GM18499 (cell line): ENCODE measurements at regions not wholly inside any gene's neighbourhood (a gene's known extent, or its start where the extent isn't known, plus 50 kb on each side); places are given as distances from the start of the nearest gene placed in this dataset.

ENCODE experiments used
- ATAC-seq: cut with Tn5 transposase; IDR thresholded peaks from one replicate; pipeline ENCODE4 v1.9.1; 2021; ENCODE audit warnings: moderate number of reproducible peaks; ENCODE audit not compliant: insufficient read depth, unreplicated experiment

DNA sequence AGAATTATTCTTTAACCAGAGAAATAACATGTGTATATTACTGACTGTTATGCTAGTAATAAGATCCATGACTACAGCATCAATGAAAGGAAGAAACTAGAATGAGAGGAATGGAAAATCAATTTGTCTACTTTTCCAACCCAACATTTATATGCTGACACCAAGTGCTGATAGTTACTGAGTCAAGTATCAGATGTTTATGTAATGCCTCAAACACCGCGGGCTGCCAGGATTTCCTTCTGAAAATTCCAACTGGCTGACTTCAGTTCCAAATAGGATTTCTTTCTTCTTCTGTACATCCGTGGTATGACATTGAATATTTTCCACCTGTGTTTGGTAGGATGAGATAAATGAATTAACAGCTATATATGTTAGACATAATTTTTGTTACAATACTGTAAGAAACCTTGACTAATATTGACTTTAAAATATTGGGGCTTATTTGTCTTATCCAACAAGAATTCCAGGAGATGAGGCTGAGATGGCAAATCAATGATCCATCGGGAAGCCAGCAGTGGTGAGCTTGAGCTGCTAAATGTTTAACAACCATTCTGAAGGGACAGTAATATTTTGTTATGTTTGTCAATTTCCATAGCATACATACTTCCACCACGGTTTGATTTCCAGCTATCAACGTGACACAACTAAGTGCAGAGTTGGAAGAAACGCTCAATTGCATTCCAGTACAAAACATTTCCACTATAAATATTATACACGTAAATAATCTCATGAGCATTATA lies 435.2 kb upstream of the AUTS2 start:
- ATAC-seq, result no peak

- no peak for ATAC-seq
Measured at GRCh38 chr7:69166979-69167516, 431.2 kb upstream of the AUTS2 start.

- ATAC-seq, result no peak
Measured at GRCh38 chr7:69169386-69169785, 428.9 kb upstream of the AUTS2 start.

GRCh38 chr7:69172357-69173077 lies 425.8 kb upstream of the AUTS2 start:
- no peak for ATAC-seq

DNA sequence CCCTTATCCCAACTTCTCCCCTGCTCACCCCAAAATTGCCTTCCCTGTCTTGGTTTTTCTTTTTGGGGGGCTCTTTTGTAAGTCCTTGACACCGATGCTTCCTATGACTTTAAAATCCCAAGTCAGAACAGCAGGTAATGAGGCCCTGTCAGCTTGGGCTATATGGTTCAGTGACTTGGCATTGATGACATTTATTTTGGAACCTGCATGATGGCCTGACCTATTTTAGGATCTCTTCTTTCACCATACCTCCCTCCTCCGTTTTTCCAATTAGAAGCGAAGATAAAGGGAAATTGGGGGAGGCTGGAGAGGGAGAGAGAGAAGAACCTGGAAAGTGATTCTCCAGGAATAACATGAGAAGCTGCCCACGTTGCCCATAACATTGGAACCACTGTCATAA lies 424.9 kb upstream of the AUTS2 start:
- ATAC-seq, result no peak

DNA sequence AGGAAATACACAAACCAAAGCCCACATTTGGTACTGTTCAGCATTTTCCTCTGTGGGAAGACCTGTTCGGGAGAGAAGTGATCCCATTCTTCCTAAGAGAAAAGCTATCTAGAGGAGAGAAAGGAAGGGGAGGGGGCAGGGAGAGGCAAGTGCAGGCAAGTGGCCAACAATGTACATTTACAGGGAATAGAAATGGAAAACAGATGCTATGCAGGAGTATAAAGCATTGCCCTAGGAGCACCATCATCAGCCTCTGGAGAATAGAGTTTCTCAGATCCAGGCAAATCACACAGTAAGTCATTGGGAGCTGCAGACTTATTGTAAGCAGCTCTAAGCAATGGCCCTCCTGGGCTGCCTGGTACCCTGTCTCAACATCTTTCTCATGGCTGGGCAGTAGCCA lies 424.4 kb upstream of the AUTS2 start:
- no peak for ATAC-seq

DNA sequence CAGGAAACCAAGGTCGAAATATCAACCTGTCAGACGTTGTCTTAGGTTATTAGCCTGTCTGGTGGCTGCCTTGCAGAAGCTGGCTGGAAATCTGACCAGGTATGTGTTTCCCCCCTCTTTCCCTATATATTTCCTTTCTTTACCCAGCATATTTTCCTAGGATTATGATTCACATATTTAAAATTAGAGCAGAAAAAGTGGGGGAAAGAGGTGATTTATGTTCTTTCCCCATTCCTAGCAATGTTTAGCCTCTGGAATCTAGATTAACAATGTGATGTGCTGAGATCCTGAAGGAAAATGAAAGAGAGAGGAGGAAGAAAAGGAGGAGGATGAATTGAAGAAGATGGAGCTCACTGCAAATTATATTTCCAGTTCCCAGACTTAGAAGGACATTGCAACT lies 421.4 kb upstream of the AUTS2 start:
- no peak for ATAC-seq

- no peak for ATAC-seq
Measured at GRCh38 chr7:69177461-69177861, 420.8 kb upstream of the AUTS2 start.

GRCh38 chr7:69177941-69178494 lies 420.3 kb upstream of the AUTS2 start:
- no peak for ATAC-seq

GRCh38 chr7:69180662-69181061 lies 417.6 kb upstream of the AUTS2 start:
- no peak for ATAC-seq

GRCh38 chr7:69182596-69183467 lies 415.4 kb upstream of the AUTS2 start:
- no peak for ATAC-seq

GRCh38 chr7:69184339-69184738 lies 413.9 kb upstream of the AUTS2 start:
- no peak for ATAC-seq

GRCh38 chr7:69185170-69185569 lies 413.1 kb upstream of the AUTS2 start:
- no peak for ATAC-seq

GRCh38 chr7:69186974-69187373 lies 411.3 kb upstream of the AUTS2 start:
- no peak for ATAC-seq

DNA sequence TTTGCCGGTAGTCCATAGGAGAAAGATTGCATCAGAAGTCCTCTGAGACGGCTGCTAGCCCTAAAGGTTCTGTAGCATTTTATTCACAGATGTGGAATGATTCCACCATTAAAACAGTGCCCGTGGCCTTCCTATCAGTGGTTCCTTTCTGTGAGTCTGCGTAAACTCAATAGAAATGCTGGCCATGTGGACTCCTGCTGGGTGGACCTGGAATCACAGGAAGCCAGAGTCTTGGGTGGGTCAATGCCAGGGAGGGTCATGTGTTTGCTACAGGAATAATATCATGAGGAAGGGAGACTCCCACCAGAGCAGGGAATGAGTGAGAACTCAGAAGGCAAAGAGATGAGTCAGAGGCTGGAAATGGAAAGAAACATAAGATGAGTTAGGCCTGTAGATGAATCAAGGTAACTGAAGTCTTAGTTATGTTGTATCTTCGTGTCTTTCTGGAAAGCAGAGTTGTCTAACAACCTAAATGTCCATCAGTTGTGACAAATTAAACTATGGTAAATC lies 410.4 kb upstream of the AUTS2 start:
- no peak for ATAC-seq

DNA sequence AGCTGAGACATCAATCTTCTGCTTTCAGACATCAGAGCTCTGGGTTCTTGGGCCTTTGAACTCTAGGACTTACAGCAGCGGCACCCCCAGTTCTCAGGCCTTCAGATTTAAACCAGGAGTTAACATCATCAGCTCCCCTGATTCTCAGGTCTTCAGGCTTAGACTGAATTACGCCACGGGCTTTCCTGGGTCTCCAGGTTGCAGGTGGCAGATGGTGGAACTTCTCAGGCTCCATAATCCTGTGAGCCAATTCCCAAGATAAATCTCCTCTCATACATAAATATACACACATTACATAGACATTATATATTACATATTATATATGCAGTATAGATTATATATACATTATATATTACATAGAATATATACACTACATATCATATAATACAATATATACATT lies 408.9 kb upstream of the AUTS2 start:
- ATAC-seq, result no peak

- ATAC-seq, result no peak
Measured at GRCh38 chr7:69190025-69190424, 408.2 kb upstream of the AUTS2 start.

GRCh38 chr7:69190763-69191162 lies 407.5 kb upstream of the AUTS2 start:
- ATAC-seq, result no peak

- no peak for ATAC-seq
Measured at GRCh38 chr7:69192134-69192533, 406.1 kb upstream of the AUTS2 start.

DNA sequence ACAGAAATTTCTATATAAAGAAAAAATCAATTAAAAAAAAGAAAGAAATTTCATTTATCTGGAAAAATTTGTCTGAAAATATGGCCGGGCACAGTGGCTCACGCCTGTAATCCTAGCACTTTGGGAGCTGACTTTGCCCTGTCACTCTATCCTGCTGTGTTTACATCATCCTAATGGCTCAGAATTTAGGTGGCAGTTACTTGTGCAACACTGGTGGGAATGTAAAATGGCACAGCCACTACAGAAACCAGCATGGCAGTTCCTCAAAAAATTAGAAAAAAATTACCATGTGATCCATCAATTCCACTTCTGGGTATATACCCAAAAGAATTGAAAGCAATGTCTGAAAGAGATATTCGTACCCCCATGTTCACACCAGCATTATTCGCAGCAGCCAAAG lies 405.2 kb upstream of the AUTS2 start:
- no peak for ATAC-seq
